Gastroesophageal sphincter (tissue), 3 donors: ENCODE measurements at regions not wholly inside any gene's neighbourhood (a gene's known extent, or its start where the extent isn't known, plus 50 kb on each side); places are given as distances from the start of the nearest gene placed in this dataset.

Experiments
- POLR2AphosphoS5 ChIP-seq: sonication (generic); formaldehyde crosslinking; IDR thresholded peaks from one replicate; pipeline ENCODE4 v1.6.1; 2017; ENCODE audit warnings: antibody characterized with exemption
- TF ChIP-seq, protein P1 (sequence below), 4 experiments: fragments of 200-600 bp in 2 of 4; fragments of 450-650 bp in 2 of 4; sonication (generic) in 1 of 4; IDR thresholded peaks; one replicate each; pipeline ENCODE4 v1.5.1; 2017 to 2019; ENCODE audit warnings: antibody characterized with exemption in 4 of 4, mild to moderate bottlenecking in 2 of 4, moderate library complexity in 2 of 4

GRCh38 chr17:12313786-12314185 lies 293.1 kb downstream of the MAP2K4 start:
- TF ChIP-seq, protein P1, sequence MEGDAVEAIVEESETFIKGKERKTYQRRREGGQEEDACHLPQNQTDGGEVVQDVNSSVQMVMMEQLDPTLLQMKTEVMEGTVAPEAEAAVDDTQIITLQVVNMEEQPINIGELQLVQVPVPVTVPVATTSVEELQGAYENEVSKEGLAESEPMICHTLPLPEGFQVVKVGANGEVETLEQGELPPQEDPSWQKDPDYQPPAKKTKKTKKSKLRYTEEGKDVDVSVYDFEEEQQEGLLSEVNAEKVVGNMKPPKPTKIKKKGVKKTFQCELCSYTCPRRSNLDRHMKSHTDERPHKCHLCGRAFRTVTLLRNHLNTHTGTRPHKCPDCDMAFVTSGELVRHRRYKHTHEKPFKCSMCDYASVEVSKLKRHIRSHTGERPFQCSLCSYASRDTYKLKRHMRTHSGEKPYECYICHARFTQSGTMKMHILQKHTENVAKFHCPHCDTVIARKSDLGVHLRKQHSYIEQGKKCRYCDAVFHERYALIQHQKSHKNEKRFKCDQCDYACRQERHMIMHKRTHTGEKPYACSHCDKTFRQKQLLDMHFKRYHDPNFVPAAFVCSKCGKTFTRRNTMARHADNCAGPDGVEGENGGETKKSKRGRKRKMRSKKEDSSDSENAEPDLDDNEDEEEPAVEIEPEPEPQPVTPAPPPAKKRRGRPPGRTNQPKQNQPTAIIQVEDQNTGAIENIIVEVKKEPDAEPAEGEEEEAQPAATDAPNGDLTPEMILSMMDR (IDR thresholded peaks at IDR 0.05) = no peak
- TF ChIP-seq POLR2AphosphoS5 = no peak
